ENCODE measurements at regions not wholly inside any gene's neighbourhood (a gene's known extent, or its start where the extent isn't known, plus 50 kb on each side); places are given as distances from the start of the nearest gene placed in this dataset.

- peak; percentile 39 to 71 for TF ChIP-seq HNF4A (conservative IDR thresholded peaks at IDR 0.05)
- TF ChIP-seq RAD21 (IDR thresholded peaks at IDR 0.05), result no peak
- no peaks in the 10 kb centered on the region for H3K9me3 ChIP-seq (ENCODE audit: control insufficient read depth in 4 of 4, low read length in 3 of 4)
- 88% methylated on average over 1 of the region's 1 CpG for WGBS
- H3K9ac ChIP-seq (ENCODE audit: low read depth in 1 of 2, low read length in 2 of 2), result no peak overlapping the region
- H3K4me1 ChIP-seq (ENCODE audit: control insufficient read depth in 4 of 4, insufficient read depth in 4 of 4, low read length in 3 of 4), result peaks cover 5 to 35% (median 18%) of the 10 kb centered on the region in 4 donors
- H3K27ac ChIP-seq (ENCODE audit: low read depth in 1 of 2, low read length in 2 of 2), result no peak overlapping the region
- no peaks in the 10 kb centered on the region for H3K27me3 ChIP-seq (ENCODE audit: control insufficient read depth in 4 of 4, insufficient read depth in 4 of 4, low read length in 3 of 4)
- no peaks in the 10 kb centered on the region for H3K36me3 ChIP-seq (ENCODE audit: control insufficient read depth in 4 of 4, insufficient read depth in 3 of 4, low read depth in 1 of 4, low read length in 3 of 4)
- H3K4me3 ChIP-seq (ENCODE audit: low read depth in 1 of 3, low read length in 3 of 3), result no peak overlapping the region
- DNase-seq (ENCODE audit: low spot score), result no peak
Measured at GRCh38 chrX:39829965-39830364, 267.8 kb downstream of the BCOR start.

- no peaks in the 10 kb centered on the region for H3K36me3 ChIP-seq (ENCODE audit: control insufficient read depth in 4 of 4, insufficient read depth in 3 of 4, low read depth in 1 of 4, low read length in 3 of 4)
- peak overlapping the region in 1 of 2 donors; percentile 6 for H3K9ac ChIP-seq (ENCODE audit: low read depth in 1 of 2, low read length in 2 of 2)
- DNase-seq (ENCODE audit: low spot score), result no peak
- WGBS, result 15% methylated on average over 2 of the region's 2 CpGs
- TF ChIP-seq FOXA2 (IDR thresholded peaks at IDR 0.05), result no peak
- TF ChIP-seq MAX (IDR thresholded peaks at IDR 0.05), result no peak
- no peak for TF ChIP-seq HNF4G (IDR thresholded peaks at IDR 0.05)
- TF ChIP-seq JUND (IDR thresholded peaks at IDR 0.05), result no peak
- no peak for TF ChIP-seq YY1 (IDR thresholded peaks at IDR 0.05)
- no peak for TF ChIP-seq FOXA1 (IDR thresholded peaks at IDR 0.05)
- peak in 1 of 2 donors; percentile 38 for TF ChIP-seq RAD21 (IDR thresholded peaks at IDR 0.05)
- TF ChIP-seq TAF1 (conservative IDR thresholded peaks at IDR 0.05), result no peak
- peak; percentile 32 for TF ChIP-seq SP1 (IDR thresholded peaks at IDR 0.05)
- H3K27me3 ChIP-seq (ENCODE audit: control insufficient read depth in 4 of 4, insufficient read depth in 4 of 4, low read length in 3 of 4), result no peaks in the 10 kb centered on the region
- no peaks in the 10 kb centered on the region for H3K9me3 ChIP-seq (ENCODE audit: control insufficient read depth in 4 of 4, low read length in 3 of 4)
- no peak overlapping the region for H3K4me3 ChIP-seq (ENCODE audit: low read depth in 1 of 3, low read length in 3 of 3)
- no peak overlapping the region for H3K27ac ChIP-seq (ENCODE audit: low read depth in 1 of 2, low read length in 2 of 2)
- peaks cover 5 to 35% (median 18%) of the 10 kb centered on the region in 4 donors for H3K4me1 ChIP-seq (ENCODE audit: control insufficient read depth in 4 of 4, insufficient read depth in 4 of 4, low read length in 3 of 4)
Measured at GRCh38 chrX:39830414-39830813, 267.3 kb downstream of the BCOR start.

- H3K27ac ChIP-seq (ENCODE audit: low read depth in 1 of 2, low read length in 2 of 2), result no peak overlapping the region
- no peaks in the 10 kb centered on the region for H3K36me3 ChIP-seq (ENCODE audit: control insufficient read depth in 4 of 4, insufficient read depth in 3 of 4, low read depth in 1 of 4, low read length in 3 of 4)
- H3K27me3 ChIP-seq (ENCODE audit: control insufficient read depth in 4 of 4, insufficient read depth in 4 of 4, low read length in 3 of 4), result no peaks in the 10 kb centered on the region
- no peak overlapping the region for H3K9ac ChIP-seq (ENCODE audit: low read depth in 1 of 2, low read length in 2 of 2)
- 90% methylated on average over 11 of the region's 11 CpGs for WGBS
- DNase-seq (ENCODE audit: low spot score), result no peak
- no peak overlapping the region for H3K4me3 ChIP-seq (ENCODE audit: low read depth in 1 of 3, low read length in 3 of 3)
- H3K9me3 ChIP-seq (ENCODE audit: control insufficient read depth in 4 of 4, low read length in 3 of 4), result no peaks in the 10 kb centered on the region
- no peak for TF ChIP-seq FOXA1 (IDR thresholded peaks at IDR 0.05)
- no peak for TF ChIP-seq SP1 (IDR thresholded peaks at IDR 0.05)
- no peak for TF ChIP-seq RAD21 (IDR thresholded peaks at IDR 0.05)
- TF ChIP-seq NR2F2 (IDR thresholded peaks at IDR 0.05), result no peak
- no peak for TF ChIP-seq HNF4G (IDR thresholded peaks at IDR 0.05)
- TF ChIP-seq JUND (IDR thresholded peaks at IDR 0.05), result no peak
- no peak for TF ChIP-seq MAX (IDR thresholded peaks at IDR 0.05)
- TF ChIP-seq HNF4A (conservative IDR thresholded peaks at IDR 0.05), result no peak
- TF ChIP-seq REST (IDR thresholded peaks at IDR 0.05), result no peak
- no peak for TF ChIP-seq FOXA2 (IDR thresholded peaks at IDR 0.05)
- TF ChIP-seq EGR1 (IDR thresholded peaks at IDR 0.05; ENCODE audit: low read depth in 2 of 2), result no peak
- no peak for TF ChIP-seq GABPA (IDR thresholded peaks at IDR 0.05 in 1 of 2, conservative IDR thresholded peaks at IDR 0.05 in 1 of 2)
- TF ChIP-seq RXRA (IDR thresholded peaks at IDR 0.05), result no peak
- TF ChIP-seq YY1 (IDR thresholded peaks at IDR 0.05), result no peak
- no peak for TF ChIP-seq ZBTB33 (IDR thresholded peaks at IDR 0.05)
- TF ChIP-seq ATF3 (IDR thresholded peaks at IDR 0.05), result no peak
- no peak for TF ChIP-seq TAF1 (conservative IDR thresholded peaks at IDR 0.05)
- TF ChIP-seq CTCF (IDR thresholded peaks at IDR 0.05; ENCODE audit: low read depth, low read length, missing input control), result no peak
- H3K4me1 ChIP-seq (ENCODE audit: control insufficient read depth in 4 of 4, insufficient read depth in 4 of 4, low read length in 3 of 4), result peaks cover 2 to 25% (median 10%) of the 10 kb centered on the region in 4 donors
Measured at GRCh38 chrX:39832211-39832610, 265.5 kb downstream of the BCOR start.
